HuH-7 (cell line): ENCODE measurements at regions not wholly inside any gene's neighbourhood (a gene's known extent, or its start where the extent isn't known, plus 50 kb on each side); places are given as distances from the start of the nearest gene placed in this dataset.
"Not testable (repeated sequence)": the region's sequence is repeated elsewhere in the genome, so short reads cannot be mapped to it uniquely, and the experiment has no call there.

Experiments used
- DNase-seq: peaks from one replicate; pipeline ENCODE4 v3.0.0; 2011; ENCODE audit warnings: low spot score

GRCh38 chr9:64130325-64130724, 1154.7 kb downstream of the FOXD4L5 start:
- not testable (repeated sequence) for DNase-seq

DNA sequence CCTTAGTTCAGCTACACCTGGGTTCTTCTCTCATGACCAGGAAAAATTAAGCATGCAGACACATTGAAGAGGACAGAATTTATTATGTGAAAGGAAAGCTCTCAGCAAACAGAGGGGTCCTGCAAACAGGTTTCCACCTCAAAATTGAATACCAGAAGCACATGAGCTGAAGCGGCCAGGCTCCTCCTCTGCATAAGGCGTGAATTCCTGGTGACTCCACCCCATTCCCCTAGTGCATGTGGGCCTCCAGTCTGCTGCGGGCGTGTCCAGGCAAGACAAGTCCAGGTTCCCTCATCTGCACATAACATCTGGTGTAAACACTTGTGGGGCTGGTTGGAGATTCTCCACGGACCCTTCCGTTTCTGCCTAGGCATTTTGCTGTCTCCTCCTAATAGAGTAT, 1156.4 kb downstream of the FOXD4L5 start:
- no peak for DNase-seq

DNA sequence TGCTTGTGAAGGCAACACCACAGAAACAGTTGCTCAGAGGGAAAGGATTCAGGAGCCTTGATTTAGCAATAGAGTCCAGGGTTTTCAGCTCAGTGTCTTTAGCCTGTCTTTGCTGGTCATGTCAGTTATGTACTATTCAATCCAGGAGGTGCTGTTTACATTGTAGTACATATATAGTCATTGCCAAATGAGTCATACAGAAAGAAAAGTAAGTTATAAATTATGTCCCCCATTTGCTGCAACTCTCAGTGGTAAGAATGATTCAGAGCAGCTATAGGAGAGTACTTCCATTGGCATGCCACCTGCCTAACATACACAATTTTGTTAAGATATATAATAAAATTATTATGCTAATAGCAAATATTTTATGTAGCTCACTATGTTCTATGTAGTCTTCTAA, 1163.4 kb downstream of the FOXD4L5 start:
- DNase-seq: not testable (repeated sequence)

GRCh38 chr9:64117329-64117728, 1167.7 kb downstream of the FOXD4L5 start:
- DNase-seq: not testable (repeated sequence)

DNA sequence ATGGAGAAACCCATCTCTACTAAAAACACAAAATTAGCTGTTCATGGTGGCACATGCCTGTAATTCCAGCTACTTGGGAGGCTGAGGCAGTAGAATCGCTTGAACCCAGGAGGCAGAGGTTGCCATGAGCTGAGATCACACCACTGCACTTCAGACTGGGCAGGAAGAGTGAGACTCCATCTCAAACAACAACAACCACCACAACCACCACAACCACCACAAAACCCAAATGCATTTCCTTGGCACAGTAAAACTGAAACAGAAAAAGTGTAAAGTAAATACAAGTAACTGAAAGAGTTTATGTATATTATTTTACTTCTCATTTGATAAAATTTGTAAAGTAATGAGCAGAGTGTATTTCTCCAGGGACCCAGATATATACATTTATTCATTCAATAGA, 1177.1 kb downstream of the FOXD4L5 start:
- DNase-seq: not testable (repeated sequence)

DNA sequence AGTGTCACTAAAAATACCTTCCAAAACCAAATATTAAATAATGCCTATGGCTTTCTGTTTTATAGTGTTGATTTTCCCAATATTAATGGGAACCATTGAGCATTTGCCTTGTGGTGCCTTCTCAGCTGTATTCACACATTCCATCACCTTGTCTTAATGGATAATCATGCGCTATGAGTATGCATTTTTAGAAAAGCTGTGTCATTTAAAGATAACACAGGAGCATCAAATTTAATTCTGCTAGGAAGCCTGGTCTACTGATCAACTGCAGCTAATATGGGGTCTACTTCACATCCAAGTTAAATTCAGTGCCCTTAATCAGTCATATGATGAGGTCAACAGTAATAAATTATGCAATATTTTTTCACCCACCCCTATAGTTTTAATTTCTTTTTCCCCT, 1177.8 kb downstream of the FOXD4L5 start:
- DNase-seq: not testable (repeated sequence)

DNA sequence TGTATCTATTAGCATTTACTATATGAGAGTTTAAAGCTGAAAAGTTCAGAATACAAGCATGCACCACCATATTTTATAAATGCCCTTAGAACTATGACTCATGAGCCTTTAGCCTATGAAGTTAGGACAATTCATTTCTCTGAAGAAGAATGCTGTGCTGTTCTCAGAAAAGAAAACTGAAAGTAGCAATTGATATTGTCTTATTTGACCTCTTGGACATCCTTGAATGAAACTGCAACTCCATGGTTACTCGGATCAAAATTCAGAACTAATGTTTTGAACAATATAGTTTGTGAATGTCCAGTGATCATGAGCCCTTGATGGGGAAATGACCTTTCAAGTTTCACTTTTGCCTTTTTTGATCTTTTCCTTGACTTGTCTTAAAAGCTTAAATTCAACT, 1179.8 kb downstream of the FOXD4L5 start:
- DNase-seq: not testable (repeated sequence)

- DNase-seq: not testable (repeated sequence)
These were observed 1183.5 kb downstream of the FOXD4L5 start for GRCh38 chr9:64101504-64101903.

DNA sequence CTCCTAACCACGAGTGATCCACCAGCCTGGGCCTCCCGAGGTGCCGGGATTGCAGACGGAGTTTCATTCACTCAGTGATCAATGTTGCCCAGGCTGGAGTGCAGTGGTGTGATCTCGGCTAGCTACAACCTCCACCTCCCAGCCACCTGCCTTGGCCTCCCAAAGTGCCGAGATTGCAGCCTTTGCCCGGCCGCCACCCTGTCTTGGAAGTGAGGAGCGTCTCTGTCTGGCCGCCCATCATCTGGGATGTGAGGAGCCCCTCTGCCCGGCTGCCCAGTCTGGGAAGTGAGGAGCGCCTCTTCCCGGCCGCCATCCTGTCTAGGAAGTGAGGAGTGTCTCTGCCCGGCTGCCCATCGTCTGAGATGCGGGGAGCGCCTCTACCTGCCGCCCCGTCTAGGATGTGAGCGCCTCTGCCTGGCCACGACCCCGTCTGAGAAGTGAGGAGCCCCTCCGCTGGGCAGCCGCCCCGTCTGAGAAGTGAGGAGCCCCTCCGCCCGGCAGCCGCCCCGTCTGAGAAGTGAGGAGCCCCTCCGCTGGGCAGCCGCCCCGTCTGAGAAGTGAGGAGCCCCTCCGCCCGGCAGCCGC, 1184.3 kb downstream of the FOXD4L5 start:
- not testable (repeated sequence) for DNase-seq

- DNase-seq: not testable (repeated sequence)
These were observed 1199.0 kb downstream of the FOXD4L5 start for GRCh38 chr9:64085998-64086397.

GRCh38 chr9:64071358-64072253, 1213.4 kb downstream of the FOXD4L5 start:
- DNase-seq: not testable (repeated sequence)

GRCh38 chr9:64070611-64071357, 1214.2 kb downstream of the FOXD4L5 start:
- not testable (repeated sequence) for DNase-seq

DNA sequence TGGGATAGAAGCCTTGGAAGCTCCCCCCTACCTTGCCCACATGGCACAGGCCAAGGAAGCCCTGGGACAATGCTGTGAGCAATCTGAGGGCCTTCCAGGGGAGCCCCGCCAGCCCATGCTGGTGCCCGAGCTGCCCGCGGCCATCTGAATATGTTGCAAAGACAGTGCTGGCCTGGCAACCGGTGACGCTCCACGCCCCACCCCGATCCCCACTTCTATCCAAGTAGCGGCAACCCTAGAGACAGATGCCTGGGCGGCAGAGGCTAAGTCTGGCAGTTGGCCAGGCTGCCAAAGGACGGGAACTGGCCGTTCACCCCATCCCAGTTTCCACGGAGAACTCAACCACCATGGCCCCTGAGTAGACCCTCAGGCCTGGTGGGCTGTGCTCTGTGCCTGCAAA, 1214.9 kb downstream of the FOXD4L5 start:
- not testable (repeated sequence) for DNase-seq

DNA sequence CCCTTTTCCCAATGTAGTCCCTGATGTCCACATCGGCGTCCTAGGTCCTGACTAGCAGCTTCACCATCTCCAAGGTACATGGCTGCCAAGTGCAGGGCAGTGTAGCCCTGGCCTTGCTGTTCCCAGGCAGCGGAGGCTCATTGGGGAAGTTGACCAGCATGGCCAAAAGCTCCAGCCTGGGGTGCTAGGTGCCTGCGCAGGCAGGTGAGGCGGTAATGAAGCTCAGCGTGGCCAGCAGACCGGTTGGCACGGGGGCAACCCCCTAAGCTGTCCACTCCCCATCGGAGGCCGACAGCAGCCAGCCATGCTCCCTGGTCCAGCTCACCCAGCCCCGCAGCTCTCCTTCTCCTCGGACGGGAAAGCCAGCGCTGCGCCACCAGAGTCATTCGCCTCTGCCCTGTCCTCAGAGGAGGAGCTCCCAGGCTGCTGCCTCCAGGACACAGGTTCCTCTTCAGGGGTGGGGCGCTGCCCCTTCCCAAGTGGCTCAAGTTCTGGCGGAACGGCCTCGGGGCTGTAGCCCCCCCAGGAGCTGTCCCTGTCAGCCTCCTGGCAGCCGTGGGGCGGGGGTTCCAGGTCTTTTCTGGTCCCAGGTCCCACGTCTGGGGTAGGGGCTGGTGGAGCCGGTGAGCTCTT, 1218.2 kb downstream of the FOXD4L5 start:
- no peak for DNase-seq

GRCh38 chr9:64061013-64061627, 1223.9 kb downstream of the FOXD4L5 start:
- DNase-seq: no peak

DNA sequence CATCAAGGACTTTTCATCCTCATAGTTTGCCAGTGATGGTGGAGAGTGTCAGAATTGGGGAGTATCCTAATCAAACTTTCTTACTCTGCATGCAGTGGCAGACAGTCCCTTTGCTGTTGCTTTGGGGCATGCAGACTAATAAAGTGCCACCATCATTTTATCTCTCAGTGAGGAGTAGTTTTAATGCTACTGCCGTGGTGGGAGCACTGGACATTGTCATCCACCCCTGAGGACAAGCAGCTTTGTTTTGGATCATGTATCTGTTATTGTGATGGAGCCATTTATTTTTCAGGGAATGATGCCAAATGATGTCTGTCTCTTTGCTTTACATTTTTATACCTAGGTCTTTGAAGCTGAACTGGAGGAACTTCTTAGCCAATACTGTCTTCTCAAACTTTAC, 1226.9 kb downstream of the FOXD4L5 start:
- not testable (repeated sequence) for DNase-seq

DNA sequence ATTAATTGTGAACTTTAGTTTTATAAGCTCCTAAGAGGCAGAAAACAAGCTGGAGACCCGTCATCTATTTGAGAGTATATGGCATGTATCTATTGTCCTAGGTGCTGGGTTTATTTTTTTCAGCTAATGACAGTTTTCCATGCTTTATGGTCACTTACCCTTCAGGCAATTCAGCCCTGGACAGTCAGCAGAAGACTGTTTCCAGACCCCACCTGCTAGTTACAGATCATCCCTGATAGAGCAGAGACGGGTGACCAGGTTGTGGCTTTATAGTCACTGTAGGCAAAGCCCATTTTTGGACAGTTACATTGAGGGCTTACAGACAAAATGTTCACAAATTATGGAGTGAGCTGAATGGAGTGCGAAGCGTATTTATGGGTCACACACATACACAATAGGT, 1227.5 kb downstream of the FOXD4L5 start:
- no peak for DNase-seq

GRCh38 chr9:64028925-64029324, 1256.1 kb downstream of the FOXD4L5 start:
- DNase-seq: not testable (repeated sequence)

DNA sequence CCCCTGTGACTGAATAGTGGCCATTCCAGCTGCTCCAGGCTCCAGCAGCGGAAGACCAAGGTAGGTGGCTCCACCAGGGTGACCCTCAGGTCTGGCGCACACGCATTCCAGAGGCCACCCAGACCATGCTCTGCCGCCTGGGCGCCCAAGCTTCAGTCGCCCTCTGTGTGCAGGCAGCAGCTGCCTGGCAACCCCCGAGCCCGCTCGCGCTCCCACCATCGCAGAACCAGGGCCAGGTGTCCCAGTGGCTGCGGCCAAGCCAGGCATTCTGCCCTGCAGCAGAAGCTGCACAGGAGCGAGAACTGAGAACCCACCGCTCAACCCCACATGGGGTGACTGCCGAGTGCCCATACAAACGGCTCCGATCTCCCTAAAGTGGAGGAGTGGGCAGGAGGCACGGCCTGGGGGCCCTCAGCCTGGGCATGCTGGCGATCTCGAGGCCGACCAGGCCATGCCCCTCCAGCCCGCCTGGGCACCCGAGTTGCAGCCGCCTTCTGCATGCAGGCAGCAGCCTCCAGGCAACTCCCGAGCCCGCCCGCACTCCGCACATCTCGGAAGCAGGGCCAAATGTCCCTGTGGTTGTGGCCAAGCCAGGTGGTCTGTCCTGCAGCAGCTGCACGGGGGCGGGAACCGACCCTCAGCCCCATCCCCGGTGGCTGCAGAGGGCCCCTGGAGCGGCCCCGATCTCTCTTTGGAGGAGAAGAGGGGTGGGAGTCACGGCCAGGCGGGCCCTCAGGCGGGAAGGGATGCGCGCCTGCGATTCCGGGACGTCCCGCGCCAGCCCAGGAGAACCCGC, 1264.1 kb downstream of the FOXD4L5 start:
- not testable (repeated sequence) for DNase-seq

DNA sequence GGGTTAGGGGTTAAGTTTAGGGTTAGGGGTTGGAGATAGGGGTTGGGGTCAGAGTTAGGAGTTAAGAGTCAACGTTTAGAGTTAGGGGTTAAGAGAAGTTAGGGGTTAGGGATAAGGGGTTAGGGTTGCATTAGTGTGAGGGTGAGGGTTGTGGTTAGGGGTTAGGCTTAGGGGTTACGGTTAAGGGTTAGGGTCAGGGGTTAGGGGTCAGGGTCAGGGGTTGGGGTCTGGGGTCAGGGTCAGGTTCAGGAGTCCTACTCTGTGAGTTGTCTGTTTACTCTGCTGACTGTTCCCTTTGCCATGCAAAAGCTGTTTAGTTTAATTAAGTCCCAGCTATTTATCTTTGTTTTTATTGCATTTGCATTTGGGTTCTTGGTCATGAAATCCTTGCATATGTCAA, 1267.3 kb downstream of the FOXD4L5 start:
- DNase-seq: not testable (repeated sequence)
